ENCODE measurements at regions not wholly inside any gene's neighbourhood (a gene's known extent, or its start where the extent isn't known, plus 50 kb on each side); places are given as distances from the start of the nearest gene placed in this dataset.

DNA sequence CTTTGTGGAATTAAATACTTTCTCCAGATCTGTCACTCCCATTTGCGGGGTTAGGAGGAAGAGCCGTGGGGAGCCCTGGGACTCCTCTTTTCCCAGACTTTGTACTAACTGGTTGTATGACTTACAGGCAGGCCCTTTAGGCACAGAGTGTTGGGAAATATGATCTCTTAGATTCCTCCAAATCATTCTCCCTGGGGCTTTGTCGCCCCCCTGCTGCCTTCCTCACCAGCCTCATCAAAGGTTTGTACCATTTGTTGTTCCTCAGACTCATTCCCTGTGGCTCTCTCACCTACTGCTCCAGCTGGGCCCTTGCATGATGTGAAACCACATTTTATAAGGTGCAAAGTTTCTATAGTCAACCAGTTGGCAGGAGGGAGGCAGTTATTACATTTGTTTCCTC lies 56.4 kb downstream of the CRYGS start:
- no peak for DNase-seq
- intact Hi-C loops (cut with DNase I), result no loop called here
- Histone ChIP-seq H3K27me3 (no peaks in the 10 kb centered on the region), H3K4me3 (no peak overlapping the region), H3K4me1 (peaks cover 14% of the 10 kb centered on the region), H3K36me3 (replicated peaks in 1 of 2; ENCODE audit: insufficient read depth in 1 of 2, low read depth in 2 of 2) (no peaks in the 10 kb centered on the region), H3K9me3 (no peaks in the 10 kb centered on the region), H3K27ac (no peak overlapping the region)
- WGBS, 2 donors, result 76 to 85% methylated on average over 3 of the region's 3 CpGs
- TF ChIP-seq POLR2A (IDR thresholded peaks at IDR 0.05), result no peak
- TF ChIP-seq, protein P1, sequence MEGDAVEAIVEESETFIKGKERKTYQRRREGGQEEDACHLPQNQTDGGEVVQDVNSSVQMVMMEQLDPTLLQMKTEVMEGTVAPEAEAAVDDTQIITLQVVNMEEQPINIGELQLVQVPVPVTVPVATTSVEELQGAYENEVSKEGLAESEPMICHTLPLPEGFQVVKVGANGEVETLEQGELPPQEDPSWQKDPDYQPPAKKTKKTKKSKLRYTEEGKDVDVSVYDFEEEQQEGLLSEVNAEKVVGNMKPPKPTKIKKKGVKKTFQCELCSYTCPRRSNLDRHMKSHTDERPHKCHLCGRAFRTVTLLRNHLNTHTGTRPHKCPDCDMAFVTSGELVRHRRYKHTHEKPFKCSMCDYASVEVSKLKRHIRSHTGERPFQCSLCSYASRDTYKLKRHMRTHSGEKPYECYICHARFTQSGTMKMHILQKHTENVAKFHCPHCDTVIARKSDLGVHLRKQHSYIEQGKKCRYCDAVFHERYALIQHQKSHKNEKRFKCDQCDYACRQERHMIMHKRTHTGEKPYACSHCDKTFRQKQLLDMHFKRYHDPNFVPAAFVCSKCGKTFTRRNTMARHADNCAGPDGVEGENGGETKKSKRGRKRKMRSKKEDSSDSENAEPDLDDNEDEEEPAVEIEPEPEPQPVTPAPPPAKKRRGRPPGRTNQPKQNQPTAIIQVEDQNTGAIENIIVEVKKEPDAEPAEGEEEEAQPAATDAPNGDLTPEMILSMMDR (IDR thresholded peaks at IDR 0.05), result peak in 1 of 7 experiments; percentile 12
- ATAC-seq, result no peak

DNA sequence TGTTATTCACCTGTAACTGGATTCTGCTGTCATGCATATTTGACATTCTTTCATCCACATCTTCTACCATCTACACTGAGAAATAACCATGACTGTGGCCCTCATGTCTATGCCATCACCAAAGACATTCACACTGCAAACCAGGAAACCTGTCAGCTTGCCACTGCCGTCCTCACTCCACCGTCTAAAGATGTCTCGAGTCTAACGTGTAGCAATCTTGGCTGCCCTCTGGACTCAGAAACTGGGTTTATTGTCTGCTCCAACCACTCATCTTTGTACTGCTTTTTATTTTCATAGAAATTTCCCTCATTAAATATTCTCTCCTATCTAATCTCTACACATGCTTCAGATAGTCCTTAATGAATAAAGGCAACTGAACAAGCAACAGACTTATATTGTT lies 57.1 kb downstream of the CRYGS start:
- Histone ChIP-seq H3K27me3 (no peaks in the 10 kb centered on the region), H3K36me3 (replicated peaks in 1 of 2; ENCODE audit: insufficient read depth in 1 of 2, low read depth in 2 of 2) (no peaks in the 10 kb centered on the region), H3K4me3 (no peak overlapping the region), H3K9me3 (no peaks in the 10 kb centered on the region), H3K27ac (no peak overlapping the region), H3K4me1 (peaks cover 14% of the 10 kb centered on the region)
- DNase-seq, result no peak
- intact Hi-C loops (cut with DNase I), result no loop called here
- no peak for ATAC-seq
- TF ChIP-seq, protein P1 (IDR thresholded peaks at IDR 0.05), result no peak
- no peak for TF ChIP-seq POLR2A (IDR thresholded peaks at IDR 0.05)
- WGBS, 2 donors, result 84 to 92% methylated on average over 4 of the region's 4 CpGs

DNA sequence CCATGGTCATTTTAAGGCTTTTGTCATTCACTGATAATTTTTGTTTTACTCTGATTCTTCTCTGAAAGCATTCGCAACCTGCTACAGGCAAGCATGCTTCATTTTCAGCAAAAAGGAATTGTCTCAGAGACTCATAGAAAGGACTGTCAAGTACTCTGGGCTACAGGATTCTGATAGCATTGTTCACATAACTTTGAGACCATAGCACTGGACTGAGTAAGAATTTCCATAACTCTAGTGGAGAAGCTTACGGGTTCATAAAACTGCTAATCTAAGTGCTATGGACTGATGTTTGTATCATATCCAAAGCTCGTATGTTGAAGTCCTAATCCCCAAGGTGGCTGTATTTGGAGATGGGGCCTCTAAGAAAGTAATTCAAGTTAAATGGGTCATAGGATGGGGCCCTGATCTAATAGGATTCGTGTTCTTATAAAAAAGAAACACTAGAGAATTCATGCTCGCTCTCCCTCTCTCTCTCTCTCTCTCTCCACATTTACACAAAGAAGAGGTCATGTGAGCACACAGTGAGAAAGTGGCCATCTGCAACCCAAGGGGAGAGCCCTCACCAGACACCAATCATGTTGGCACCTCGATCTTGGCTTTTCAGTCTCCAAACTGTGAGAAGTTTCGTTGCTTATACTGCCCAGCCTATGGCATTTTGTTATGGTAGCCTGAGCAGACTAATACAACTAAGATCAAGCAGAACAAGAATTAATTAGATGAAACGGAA lies 60.4 kb downstream of the CRYGS start:
- H3K4me3 ChIP-seq, result no peak overlapping the region
- no peaks in the 10 kb centered on the region for H3K36me3 ChIP-seq (replicated peaks in 1 of 2; ENCODE audit: insufficient read depth in 1 of 2, low read depth in 2 of 2)
- ATAC-seq (peak; percentile 74), DNase-seq (peak; percentile 32 to 74 (median 37))
- H3K9me3 ChIP-seq, result no peaks in the 10 kb centered on the region
- intact Hi-C loops (cut with DNase I), result no loop called here
- TF ChIP-seq POLR2A (IDR thresholded peaks at IDR 0.05), result no peak
- TF ChIP-seq, protein P1 (IDR thresholded peaks at IDR 0.05), result no peak
- 55 to 63% methylated on average over 8 of the region's 8 CpGs for WGBS, 2 donors
- H3K4me1 ChIP-seq, result peaks cover 14% of the 10 kb centered on the region
- no peak overlapping the region for H3K27ac ChIP-seq
- no peaks in the 10 kb centered on the region for H3K27me3 ChIP-seq

DNA sequence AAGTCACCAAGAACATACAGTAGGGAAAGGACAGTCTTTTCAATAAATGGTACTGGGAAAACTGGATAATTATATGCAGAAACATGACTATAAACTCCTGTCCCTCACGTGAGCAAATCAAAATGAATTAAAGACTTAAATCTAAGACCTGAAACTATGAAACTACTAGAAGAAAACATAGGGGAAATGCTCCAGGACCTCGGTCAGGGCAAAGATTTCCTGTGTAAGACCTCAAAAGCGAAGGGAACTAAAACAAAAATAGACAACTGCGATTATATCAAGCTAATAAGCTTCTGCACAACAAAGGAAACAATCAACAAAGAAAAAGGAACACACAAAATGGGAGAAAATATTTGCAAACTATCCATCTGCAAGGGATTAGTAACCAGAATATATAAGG lies 62.7 kb downstream of the CRYGS start:
- no peak for ATAC-seq
- H3K27ac ChIP-seq, result no peak overlapping the region
- H3K36me3 ChIP-seq (replicated peaks in 1 of 2; ENCODE audit: insufficient read depth in 1 of 2, low read depth in 2 of 2), result no peaks in the 10 kb centered on the region
- 62 to 80% methylated on average over 4 of the region's 4 CpGs for WGBS, 2 donors
- no peaks in the 10 kb centered on the region for H3K9me3 ChIP-seq
- intact Hi-C loops (cut with DNase I), result no loop called here
- no peak overlapping the region for H3K4me3 ChIP-seq
- no peaks in the 10 kb centered on the region for H3K27me3 ChIP-seq
- peaks cover 16% of the 10 kb centered on the region for H3K4me1 ChIP-seq
- TF ChIP-seq, protein P1 (IDR thresholded peaks at IDR 0.05), result no peak
- TF ChIP-seq POLR2A (IDR thresholded peaks at IDR 0.05), result no peak
- no peak for DNase-seq

DNA sequence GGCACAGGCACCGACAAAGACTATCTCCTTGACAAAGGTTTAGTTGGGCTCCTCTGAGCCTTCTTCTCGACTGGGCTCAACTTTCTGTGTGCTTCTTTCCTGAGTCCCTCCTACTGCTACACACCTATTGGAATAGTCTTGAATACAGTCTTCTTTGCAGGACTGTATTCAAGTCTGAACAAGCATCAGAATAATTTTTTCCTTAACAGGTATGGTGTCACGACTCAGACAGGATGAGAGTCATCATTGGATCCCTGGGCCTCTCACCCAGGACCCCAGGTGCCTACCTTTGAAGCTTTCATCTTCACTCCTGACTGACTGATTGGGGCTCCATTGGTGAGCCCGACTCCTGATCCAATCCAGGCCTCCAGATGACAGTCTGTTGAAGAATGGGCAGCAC lies 66.3 kb downstream of the CRYGS start:
- no peak for DNase-seq
- Histone ChIP-seq H3K4me1 (peaks cover 12% of the 10 kb centered on the region), H3K27me3 (no peaks in the 10 kb centered on the region), H3K9me3 (no peaks in the 10 kb centered on the region), H3K27ac (no peak overlapping the region), H3K36me3 (replicated peaks in 1 of 2; ENCODE audit: insufficient read depth in 1 of 2, low read depth in 2 of 2) (no peaks in the 10 kb centered on the region), H3K4me3 (no peak overlapping the region)
- WGBS, 2 donors, result 88 to 89% methylated on average over 4 of the region's 4 CpGs
- TF ChIP-seq POLR2A (IDR thresholded peaks at IDR 0.05), result no peak
- TF ChIP-seq, protein P1 (IDR thresholded peaks at IDR 0.05), result no peak
- intact Hi-C loops (cut with DNase I), result no loop called here
- no peak for ATAC-seq
